Choroid plexus epithelial cell (primary cell): ENCODE measurements at regions not wholly inside any gene's neighbourhood (a gene's known extent, or its start where the extent isn't known, plus 50 kb on each side); places are given as distances from the start of the nearest gene placed in this dataset.

Source experiments
- DNase-seq: peaks from one replicate; pipeline ENCODE4 v3.0.0-alpha.2; 2010; ENCODE audit warnings: low read depth
- H3K4me3 ChIP-seq: 2 replicates; pipeline ENCODE4 v1.5.1; 2011; ENCODE audit warnings: low read depth, mild to moderate bottlenecking, control low read depth, low read length, moderate library complexity
- CTCF ChIP-seq: conservative IDR thresholded peaks from 2 replicates; pipeline ENCODE4 v1.5.1; 2011; ENCODE audit warnings: low read depth, mild to moderate bottlenecking, control low read depth, inconsistent platforms, low read length, moderate library complexity

- no peak for TF ChIP-seq CTCF
- no peak overlapping the region for H3K4me3 ChIP-seq
These were observed 731.6 kb upstream of the PTBP2 start for GRCh38 chr1:95990033-95990432.

GRCh38 chr1:95991787-95992520 is 729.6 kb upstream of the PTBP2 start:
- TF ChIP-seq CTCF: no peak
- H3K4me3 ChIP-seq: no peak overlapping the region
- DNase-seq: no peak

More at GRCh38 chr1:95990033-95990432, 731.6 kb upstream of the PTBP2 start:
- no peak for DNase-seq

GRCh38 chr1:95994643-95995042 is 726.9 kb upstream of the PTBP2 start:
- TF ChIP-seq CTCF: no peak
- H3K4me3 ChIP-seq: no peak overlapping the region
- DNase-seq: no peak

- no peak for TF ChIP-seq CTCF
- DNase-seq: no peak
- no peak overlapping the region for H3K4me3 ChIP-seq
These were observed 719.4 kb upstream of the PTBP2 start for GRCh38 chr1:96002201-96002600.

GRCh38 chr1:96002969-96003964 is 718.3 kb upstream of the PTBP2 start:
- TF ChIP-seq CTCF: no peak
- no peak overlapping the region for H3K4me3 ChIP-seq
- DNase-seq: no peak

- DNase-seq: no peak
- H3K4me3 ChIP-seq: no peak overlapping the region
- no peak for TF ChIP-seq CTCF
These were observed 711.7 kb upstream of the PTBP2 start for GRCh38 chr1:96009831-96010434.
